Glomerular endothelial cell (primary cell): ENCODE measurements at regions not wholly inside any gene's neighbourhood (a gene's known extent, or its start where the extent isn't known, plus 50 kb on each side); places are given as distances from the start of the nearest gene placed in this dataset.

Experiments
- DNase-seq: peaks from one replicate; pipeline ENCODE4 v3.0.0-alpha.2; 2011; ENCODE audit warnings: low read depth, low spot score; ENCODE audit errors: extremely low read depth

DNA sequence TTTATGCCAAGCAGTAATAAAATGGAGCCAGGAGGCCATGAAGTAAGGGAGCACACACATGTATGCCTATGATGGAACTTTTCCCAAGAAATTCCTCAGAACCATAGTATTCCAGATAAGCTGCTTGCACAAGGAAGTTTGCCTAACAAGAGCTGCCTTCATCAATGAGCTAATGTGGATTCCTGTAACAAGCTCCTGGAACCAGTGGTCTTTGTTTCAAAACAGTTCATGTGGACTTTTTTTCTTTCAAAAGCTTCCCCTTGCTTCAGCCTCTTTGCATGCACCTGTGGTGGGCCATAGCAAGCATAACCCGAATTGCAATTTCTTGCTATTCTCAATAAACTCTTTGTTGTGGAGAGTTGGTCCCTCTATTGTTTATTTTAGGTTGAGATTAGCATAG is 359.6 kb downstream of the UTRN start:
- no peak for DNase-seq

DNA sequence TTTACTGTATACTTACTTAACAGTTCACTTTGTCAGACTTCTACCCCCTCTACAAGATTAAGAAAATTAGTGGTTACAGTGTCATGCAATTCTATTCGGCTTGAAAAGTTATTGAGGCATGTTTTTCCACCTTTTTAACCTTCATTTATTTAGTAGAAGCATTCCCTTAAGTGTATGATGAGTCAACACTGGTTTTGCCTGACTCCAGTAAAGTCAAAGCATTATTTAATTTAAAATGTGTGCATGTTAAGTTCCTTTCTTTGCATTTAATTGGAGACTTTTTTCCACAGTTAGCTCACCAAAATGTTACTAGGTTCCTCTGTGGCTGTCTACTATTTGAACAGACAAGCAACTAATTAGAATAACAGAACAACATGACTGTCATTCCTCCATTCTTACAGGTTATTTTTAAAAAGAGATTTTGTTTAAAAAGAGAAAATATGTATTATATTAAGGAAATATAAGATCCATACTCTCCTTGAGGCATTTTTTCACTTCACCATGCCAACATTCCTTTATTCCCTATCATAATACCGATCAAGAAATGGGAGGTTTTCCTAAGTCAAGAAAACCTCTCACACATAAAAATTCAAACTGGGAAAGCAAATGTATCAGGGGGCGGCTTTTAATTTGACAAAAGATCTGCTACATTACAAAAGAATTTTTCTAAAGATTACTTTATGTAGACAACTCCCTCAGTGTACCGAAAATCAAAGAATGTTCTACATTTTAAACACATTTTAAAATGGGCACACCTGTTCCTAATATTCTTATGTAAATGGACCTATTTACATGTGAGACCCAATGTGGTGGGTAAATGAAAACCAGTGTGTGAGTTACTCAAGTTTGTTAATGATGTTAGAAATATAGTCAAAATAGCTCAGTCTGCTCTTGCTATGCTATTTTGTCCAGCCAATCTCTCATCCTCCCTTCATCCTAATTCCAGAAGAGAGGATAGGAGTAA is 361.2 kb downstream of the UTRN start:
- DNase-seq, result no peak

DNA sequence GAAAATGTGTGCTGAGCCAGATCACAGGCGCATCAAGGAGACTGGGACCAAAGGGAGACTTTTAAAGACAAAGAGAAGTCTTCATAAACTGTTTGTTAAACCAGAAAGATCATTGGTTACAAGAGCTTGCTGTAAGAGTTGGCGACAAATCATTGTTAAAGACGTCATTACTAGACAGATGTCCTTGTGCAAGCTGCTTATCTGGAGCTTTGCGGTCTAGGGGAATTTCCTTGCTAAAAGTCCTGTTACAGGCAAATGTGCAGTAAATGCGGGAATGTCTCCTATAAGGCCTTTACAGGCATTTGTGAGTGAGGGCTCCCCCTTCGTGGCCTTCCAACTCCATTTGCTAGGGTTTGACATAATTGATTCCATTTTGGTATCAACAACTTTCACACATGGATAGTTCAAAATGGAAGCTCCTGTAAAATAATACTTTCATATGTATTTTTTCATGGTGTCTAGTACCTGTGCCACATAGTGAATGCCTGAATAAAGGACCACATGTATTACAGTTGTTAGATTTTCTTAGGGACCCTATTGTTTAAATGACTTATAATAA is 362.4 kb downstream of the UTRN start:
- no peak for DNase-seq

DNA sequence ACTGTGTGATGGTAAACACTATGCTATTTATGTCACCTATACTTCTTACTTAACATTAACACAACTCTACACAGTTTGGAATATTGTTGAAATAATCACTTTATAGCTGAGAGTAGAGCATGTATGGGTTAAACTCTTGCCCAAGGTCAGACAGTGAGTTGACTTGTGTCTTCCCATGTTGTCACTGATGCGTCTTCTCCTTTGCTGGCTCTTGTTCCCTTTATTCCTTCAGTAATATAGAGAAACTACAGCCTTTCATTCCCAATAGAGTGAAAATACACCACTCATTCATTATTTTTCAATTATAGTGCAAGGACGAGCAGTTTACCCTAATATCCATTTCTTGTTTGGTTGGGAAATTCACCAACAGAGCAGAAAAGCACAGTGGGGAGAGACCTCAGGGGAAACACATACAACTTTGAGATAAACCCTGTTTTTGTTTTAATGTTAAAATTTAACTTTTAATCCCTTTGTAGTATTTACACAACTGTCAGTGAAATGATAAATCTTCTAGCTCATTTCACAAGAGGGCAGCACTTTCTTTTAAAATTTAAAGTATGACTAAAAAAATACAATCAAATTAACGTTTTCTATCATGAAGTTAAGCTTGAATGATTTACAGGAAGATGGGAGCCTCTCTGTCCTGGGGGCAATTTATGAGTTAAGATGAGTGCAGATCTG is 363.0 kb downstream of the UTRN start:
- DNase-seq, result no peak

GRCh38 chr6:144649085-144649484 is 363.9 kb downstream of the UTRN start:
- no peak for DNase-seq

DNA sequence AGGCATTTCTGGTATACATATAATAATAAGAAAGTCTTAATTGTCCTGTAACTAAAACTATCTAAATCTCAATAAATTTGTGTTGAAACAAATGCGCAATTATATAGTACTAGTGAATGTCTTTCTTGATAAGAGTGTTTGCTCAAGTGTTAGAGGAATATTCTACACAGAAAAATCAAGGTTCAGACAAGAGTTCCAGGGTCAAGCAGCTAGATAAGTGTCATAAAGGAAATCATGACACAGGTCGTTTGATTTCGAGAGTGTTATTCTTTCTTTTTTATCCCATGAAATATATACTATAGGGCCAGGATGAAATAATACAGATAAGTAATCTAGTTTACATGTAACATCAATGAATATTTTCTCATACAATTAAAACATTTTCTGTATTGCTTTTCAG is 366.1 kb downstream of the UTRN start:
- no peak for DNase-seq

DNA sequence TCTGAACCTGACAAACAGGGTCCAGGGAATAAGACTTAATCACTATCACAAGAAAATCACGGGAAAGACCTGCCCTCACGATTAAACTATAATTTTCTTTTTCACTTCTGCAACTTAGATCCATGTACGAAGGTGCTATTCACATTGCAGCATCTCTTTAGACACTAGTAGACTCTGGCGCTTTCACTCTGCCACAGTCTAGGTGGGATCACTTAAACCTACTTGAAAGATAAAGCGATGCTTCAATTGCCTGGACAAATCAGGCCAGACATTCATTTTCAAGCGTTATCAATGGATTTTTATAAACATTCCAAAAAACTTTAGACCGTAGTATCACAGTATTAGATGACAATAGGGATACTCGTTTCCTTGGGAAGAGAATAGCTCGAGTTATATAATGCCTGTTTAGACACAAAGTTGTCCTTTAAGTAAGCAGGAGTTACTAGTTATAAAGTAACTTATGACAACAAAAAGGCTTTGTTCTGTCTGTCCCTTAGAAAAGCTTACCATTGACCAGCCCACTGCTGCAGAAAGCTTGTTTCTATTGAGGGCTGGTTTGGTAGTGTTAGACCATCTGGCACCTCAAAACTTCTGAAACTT is 367.3 kb downstream of the UTRN start:
- no peak for DNase-seq

- no peak for DNase-seq
Measured at GRCh38 chr6:144653885-144654505, 368.9 kb downstream of the UTRN start.

DNA sequence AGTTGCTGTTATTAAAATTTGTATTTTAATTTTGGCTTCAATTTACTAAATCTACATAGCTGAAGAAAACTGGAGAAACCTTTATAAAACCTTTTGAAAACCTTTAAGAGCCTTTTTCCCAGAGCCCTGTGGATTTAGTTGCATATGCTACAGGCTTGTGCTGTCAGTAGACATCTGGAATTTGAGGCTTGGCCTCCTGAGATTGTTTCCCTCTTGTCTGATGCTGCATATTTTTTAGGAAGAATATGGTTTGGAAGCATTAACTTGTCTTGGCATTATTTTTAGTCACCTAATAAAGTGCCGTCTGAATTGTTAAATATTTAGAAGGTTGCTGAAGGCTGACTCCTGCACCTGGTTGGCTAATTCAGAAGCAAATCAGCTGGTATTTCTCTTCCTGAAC is 369.4 kb downstream of the UTRN start:
- no peak for DNase-seq

- DNase-seq, result no peak
Measured at GRCh38 chr6:144655376-144655775, 370.2 kb downstream of the UTRN start.

GRCh38 chr6:144657691-144658090 is 372.6 kb downstream of the UTRN start:
- no peak for DNase-seq

- no peak for DNase-seq
Measured at GRCh38 chr6:144659202-144660182, 374.4 kb downstream of the UTRN start.

GRCh38 chr6:144660561-144661115 is 375.5 kb downstream of the UTRN start:
- DNase-seq, result no peak

DNA sequence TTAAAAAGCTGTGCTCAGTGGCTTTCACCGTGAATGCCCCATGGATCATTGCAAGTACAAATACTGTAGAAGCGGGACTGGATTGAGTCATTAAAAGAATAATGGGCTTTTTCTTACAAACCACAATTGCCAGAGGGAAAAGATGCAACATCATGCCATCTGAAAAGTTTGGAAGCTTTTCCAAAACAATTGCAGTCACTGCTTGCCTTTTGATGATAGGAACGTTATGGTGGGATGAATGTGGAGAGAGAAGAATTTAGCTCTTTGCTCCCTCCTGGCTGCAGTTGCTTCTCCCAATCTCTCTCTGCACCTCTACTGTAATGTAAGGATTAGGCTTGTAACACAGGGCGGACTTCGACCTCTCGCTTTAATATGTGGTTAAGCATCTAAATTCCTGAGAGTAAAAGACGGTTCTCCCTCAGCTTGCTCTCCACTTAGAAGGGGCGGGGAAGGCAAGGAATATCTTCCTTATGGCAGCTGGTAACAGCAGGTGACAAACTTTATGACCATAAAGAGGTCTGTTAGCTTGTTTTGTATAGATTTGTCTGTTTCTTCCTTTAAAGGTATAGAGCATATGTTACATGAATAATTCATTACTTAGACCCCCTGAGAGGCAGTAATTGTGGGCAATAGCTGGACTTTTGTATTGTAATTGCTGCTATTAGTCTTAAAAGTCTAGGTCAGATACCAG is 376.1 kb downstream of the UTRN start:
- no peak for DNase-seq

GRCh38 chr6:144662812-144663365 is 377.8 kb downstream of the UTRN start:
- no peak for DNase-seq

GRCh38 chr6:144664281-144664680 is 379.1 kb downstream of the UTRN start:
- no peak for DNase-seq

DNA sequence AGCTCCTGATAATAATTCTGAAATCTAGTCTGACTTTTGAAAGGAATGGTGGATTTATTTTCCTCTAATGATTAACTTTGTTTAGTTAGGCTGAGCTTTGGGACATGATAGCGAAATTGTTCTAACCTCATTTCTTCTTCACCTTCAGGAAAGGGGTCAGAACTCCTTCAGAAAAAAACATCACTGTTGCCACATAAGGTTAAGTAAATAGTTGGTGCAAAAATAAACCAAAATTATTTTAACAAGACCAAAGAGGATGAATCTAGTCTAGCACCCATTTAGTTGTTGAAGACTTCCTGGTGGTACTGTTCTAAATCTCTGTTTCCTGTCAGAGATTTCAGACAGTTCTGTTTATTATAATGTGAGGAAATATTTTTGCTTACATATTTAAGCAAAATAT is 379.8 kb downstream of the UTRN start:
- no peak for DNase-seq

DNA sequence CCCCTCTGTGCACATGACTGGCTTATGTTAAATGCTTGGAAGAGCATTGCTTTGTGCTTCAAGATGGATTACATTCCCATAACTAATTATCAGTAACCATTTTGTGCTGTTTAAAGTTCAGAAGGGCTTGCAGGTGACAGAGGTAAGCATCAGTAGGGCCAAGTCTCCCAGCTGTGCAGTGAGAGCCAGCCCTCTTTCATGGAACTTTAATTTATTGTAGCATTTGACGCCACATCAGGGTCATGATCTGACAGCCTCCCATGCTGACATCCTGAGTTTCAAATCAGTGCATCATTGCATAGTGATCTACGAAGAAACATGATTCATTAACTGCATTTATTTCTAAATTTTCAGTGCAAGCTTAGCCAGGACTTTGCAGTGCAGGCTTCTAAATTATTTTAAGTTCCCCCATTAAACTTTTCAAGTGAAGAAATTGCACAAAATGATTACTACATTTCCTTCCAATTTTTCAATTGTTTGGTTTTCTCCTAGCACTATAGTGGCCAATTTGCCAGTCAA is 380.9 kb downstream of the UTRN start:
- DNase-seq, result no peak
